ENCODE measurements at regions not wholly inside any gene's neighbourhood (a gene's known extent, or its start where the extent isn't known, plus 50 kb on each side); places are given as distances from the start of the nearest gene placed in this dataset.

DNA sequence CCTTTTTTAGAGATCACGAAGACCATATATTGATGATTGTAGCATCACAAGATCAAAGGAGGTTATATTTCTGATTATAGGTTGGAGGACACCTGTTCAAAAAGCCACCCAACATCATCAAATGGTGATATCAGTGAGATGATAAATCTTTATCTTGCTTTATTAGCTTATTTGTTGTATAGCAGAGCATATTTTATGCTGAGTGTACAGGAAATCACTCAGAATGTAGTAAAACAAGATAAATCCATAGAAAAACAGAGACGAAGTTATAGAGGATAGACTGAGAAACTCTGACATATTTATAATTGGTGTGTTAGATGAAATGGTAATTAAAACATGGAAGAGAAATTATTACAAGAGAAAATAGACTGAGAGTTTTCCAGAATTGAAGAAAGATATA lies 69.8 kb upstream of the DMAC1 start:
- DNase-seq (ENCODE audit: low read depth) = no peak
- in situ Hi-C loops (cut with HindIII; ENCODE audit: low pct_unique_long_range_greater_than_20kb, low sequenced_read_pairs) = no loop called here

DNA sequence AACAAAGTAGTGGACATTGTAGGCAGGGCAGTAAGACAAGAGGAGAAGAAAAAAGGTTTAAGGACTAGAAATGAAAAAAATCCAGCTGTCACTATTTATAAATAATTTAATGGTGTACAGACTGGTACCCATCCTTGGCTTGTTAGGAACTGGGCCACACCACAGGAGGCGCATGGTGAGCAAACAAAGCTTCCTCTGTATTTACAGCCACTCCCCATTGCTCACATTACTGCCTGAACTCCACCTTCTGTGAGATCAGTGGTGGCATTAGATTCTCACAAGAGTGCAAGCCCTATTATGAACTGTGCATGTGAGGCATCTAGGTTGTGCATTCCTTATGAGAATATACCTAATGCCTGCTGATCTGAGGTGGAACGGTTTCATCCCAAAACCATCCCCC lies 62.6 kb upstream of the DMAC1 start:
- in situ Hi-C loops (cut with HindIII; ENCODE audit: low pct_unique_long_range_greater_than_20kb, low sequenced_read_pairs) = no loop called here
- no peak for DNase-seq (ENCODE audit: low read depth)

DNA sequence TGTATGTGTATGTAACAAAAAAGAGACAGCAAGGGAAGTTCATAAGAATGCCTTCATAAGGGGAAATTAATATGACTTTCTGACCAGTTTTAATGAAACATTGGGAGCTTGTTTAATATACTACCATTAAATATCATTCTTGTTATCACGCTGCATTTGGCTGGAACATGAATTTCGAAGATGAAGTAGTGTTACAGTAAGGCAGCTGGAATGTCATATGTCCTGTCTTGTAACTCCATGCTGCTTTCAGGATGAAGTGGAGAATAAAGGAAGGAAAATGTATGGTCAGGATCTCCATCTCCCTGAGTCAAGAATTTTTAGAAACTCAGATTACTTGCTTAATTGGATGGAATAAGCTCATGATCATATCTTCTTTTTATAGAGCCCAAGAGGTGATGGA lies 61.5 kb upstream of the DMAC1 start:
- in situ Hi-C loops (cut with HindIII; ENCODE audit: low pct_unique_long_range_greater_than_20kb, low sequenced_read_pairs) = no loop called here
- DNase-seq (ENCODE audit: low read depth) = no peak

DNA sequence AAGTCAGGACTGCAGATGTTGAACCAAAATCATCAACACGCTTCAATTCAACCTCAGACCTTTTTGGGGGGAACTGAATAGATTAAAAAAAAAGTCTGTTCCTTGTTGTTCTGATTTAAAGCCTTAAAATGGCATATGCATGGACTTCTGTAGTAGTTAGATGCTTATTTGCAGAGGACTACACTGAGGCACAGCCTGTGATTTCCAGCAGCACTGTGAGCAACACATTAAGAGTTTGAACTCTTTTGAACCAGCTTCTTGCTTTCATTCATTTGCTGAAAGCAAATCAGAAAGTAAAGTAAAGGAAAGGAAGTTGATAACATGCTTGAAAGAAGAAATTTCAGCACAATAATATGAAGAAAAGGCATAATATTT lies 60.7 kb upstream of the DMAC1 start:
- in situ Hi-C loops (cut with HindIII; ENCODE audit: low pct_unique_long_range_greater_than_20kb, low sequenced_read_pairs) = no loop called here
- no peak for DNase-seq (ENCODE audit: low read depth)

DNA sequence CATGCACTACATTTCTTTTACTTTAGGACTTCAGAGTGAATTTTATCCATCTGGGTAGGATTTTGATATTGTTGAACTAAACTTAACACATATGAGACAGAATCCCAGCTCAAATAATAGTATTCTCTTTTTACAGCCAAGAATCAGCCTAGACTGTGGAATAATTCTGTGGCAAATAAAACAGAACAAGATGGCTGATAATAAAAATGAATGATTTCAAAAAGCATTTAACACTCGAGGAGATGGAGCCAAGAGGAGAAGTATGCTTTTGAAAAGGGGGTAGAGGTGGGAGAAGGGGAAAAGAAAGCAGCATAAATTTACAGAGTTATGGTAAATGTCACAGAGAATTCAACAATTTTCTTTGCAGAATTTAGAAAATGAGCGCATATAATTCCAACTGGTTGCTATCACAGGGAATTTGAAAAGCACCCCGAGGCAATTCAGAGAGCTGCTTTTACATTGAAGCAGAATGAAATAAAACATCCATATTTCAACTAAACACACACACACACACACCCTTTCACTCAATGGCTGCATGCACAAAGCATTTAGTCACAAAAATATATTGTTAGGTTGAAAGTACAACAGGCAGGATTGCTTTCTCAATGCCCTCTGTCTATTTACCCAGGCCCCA lies 60.2 kb upstream of the DMAC1 start:
- in situ Hi-C loops (cut with HindIII; ENCODE audit: low pct_unique_long_range_greater_than_20kb, low sequenced_read_pairs) = no loop called here
- no peak for DNase-seq (ENCODE audit: low read depth)

DNA sequence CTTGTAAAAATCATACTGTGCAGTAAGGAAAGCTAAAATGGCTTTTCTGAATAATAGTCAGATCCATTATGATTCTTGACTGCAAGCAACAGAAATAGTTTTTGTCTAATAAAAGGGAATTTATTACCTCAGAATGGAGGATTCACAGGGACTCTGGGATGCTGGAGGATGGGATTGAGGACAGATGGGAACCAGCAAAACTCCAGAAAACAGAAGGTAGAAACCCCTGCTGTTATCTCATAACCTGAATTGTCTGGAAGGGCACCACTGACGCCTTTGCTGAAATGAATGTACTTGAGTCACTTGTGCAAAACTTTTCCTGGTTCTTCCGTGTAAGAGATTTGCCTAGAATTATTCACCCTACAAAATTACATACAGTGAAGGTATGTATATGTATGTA lies 58.6 kb upstream of the DMAC1 start:
- DNase-seq (ENCODE audit: low read depth) = no peak
- in situ Hi-C loops (cut with HindIII; ENCODE audit: low pct_unique_long_range_greater_than_20kb, low sequenced_read_pairs) = no loop called here

DNA sequence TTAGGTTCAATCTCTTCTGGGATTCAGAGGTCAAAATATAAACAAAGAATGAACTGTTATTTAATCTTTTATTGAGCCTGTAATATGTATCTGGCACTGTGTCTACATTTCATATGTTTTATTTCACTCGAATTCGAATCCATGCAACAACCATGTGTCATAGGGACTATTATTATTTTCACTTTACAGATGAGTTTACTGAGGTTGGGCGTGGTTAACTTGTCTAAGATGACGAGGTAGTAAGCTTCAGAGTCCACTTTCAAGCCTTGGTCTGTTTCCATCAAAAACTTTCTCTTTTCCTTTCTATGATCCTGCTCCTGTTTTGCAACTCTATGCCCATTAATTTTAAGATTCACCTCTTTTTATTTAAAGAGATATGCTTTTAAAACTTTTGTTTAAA lies 55.2 kb upstream of the DMAC1 start:
- DNase-seq (ENCODE audit: low read depth) = no peak
- in situ Hi-C loops (cut with HindIII; ENCODE audit: low pct_unique_long_range_greater_than_20kb, low sequenced_read_pairs) = no loop called here

Data from Caki2 (cell line).